ENCODE measurements at regions not wholly inside any gene's neighbourhood (a gene's known extent, or its start where the extent isn't known, plus 50 kb on each side); places are given as distances from the start of the nearest gene placed in this dataset.
A peak's percentile ranks its signal among the peaks of the same experiment; 100 is the strongest.

- no peak overlapping the region for H3K27ac ChIP-seq (replicated peaks in 1 of 4)
- WGBS = 68% methylated on average over 3 of the region's 3 CpGs
- no peaks in the 10 kb centered on the region for H3K27me3 ChIP-seq
- intact Hi-C loops (cut with DNase I) = no loop called here
- H3K9me3 ChIP-seq = no peaks in the 10 kb centered on the region
- TF ChIP-seq EP300 (IDR thresholded peaks at IDR 0.05) (no peak), POLR2A (IDR thresholded peaks at IDR 0.05; ENCODE audit: low read depth) (no peak), POLR2AphosphoS5 (IDR thresholded peaks at IDR 0.05) (no peak)
- TF ChIP-seq, protein P1, sequence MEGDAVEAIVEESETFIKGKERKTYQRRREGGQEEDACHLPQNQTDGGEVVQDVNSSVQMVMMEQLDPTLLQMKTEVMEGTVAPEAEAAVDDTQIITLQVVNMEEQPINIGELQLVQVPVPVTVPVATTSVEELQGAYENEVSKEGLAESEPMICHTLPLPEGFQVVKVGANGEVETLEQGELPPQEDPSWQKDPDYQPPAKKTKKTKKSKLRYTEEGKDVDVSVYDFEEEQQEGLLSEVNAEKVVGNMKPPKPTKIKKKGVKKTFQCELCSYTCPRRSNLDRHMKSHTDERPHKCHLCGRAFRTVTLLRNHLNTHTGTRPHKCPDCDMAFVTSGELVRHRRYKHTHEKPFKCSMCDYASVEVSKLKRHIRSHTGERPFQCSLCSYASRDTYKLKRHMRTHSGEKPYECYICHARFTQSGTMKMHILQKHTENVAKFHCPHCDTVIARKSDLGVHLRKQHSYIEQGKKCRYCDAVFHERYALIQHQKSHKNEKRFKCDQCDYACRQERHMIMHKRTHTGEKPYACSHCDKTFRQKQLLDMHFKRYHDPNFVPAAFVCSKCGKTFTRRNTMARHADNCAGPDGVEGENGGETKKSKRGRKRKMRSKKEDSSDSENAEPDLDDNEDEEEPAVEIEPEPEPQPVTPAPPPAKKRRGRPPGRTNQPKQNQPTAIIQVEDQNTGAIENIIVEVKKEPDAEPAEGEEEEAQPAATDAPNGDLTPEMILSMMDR (IDR thresholded peaks at IDR 0.05) = no peak
- no peaks in the 10 kb centered on the region for H3K36me3 ChIP-seq
- DNase-seq (ENCODE audit: extremely low spot score) = no peak
- H3K4me1 ChIP-seq = no peaks in the 10 kb centered on the region
- H3K4me3 ChIP-seq = no peak overlapping the region
Measured at GRCh38 chr11:109783840-109784239, 309.4 kb upstream of the ZC3H12C start.

GRCh38 chr11:109784536-109784935 lies 308.7 kb upstream of the ZC3H12C start:
- intact Hi-C loops (cut with DNase I) = no loop called here
- Histone ChIP-seq H3K4me3 (no peak overlapping the region), H3K4me1 (no peaks in the 10 kb centered on the region), H3K9me3 (no peaks in the 10 kb centered on the region), H3K27ac (replicated peaks in 1 of 4) (no peak overlapping the region), H3K27me3 (no peaks in the 10 kb centered on the region), H3K36me3 (no peaks in the 10 kb centered on the region)
- DNase-seq (ENCODE audit: extremely low spot score) = no peak
- no peak for TF ChIP-seq POLR2A (IDR thresholded peaks at IDR 0.05; ENCODE audit: low read depth)
- no peak for TF ChIP-seq EP300 (IDR thresholded peaks at IDR 0.05)
- TF ChIP-seq POLR2AphosphoS5 (IDR thresholded peaks at IDR 0.05) = no peak
- TF ChIP-seq, protein P1 (IDR thresholded peaks at IDR 0.05) = no peak
- 95% methylated on average over 3 of the region's 3 CpGs for WGBS

GRCh38 chr11:109785198-109785597 lies 308.0 kb upstream of the ZC3H12C start:
- no peak overlapping the region for H3K27ac ChIP-seq (replicated peaks in 1 of 4)
- no peak overlapping the region for H3K4me3 ChIP-seq
- TF ChIP-seq EP300 (IDR thresholded peaks at IDR 0.05) (no peak), POLR2AphosphoS5 (IDR thresholded peaks at IDR 0.05) (no peak), POLR2A (IDR thresholded peaks at IDR 0.05; ENCODE audit: low read depth) (no peak)
- TF ChIP-seq, protein P1 (IDR thresholded peaks at IDR 0.05) = no peak
- H3K9me3 ChIP-seq = no peaks in the 10 kb centered on the region
- intact Hi-C loops (cut with DNase I) = no loop called here
- 91% methylated on average over 1 of the region's 1 CpG for WGBS
- no peaks in the 10 kb centered on the region for H3K36me3 ChIP-seq
- no peak for DNase-seq (ENCODE audit: extremely low spot score)
- no peaks in the 10 kb centered on the region for H3K4me1 ChIP-seq
- no peaks in the 10 kb centered on the region for H3K27me3 ChIP-seq

DNA sequence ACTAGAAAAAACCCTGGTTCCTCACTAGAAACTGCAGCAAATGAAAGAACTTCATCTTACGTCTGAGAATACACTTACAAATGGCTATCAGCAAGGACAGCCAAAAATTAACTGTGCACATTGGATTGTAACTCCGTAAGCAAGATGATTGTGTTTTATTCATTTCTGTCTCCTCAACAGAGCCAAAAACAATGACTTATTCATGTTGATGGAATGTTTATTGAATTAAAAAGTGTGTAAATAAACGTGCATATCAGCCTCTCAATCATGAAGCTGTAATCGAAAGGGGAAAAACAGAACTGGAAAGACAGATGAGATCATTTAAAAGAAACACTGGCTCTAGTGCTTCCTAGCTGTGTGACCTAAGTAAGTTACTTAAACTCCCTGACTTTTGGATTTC lies 307.5 kb upstream of the ZC3H12C start:
- Histone ChIP-seq H3K4me1 (no peaks in the 10 kb centered on the region), H3K9me3 (no peaks in the 10 kb centered on the region), H3K4me3 (peak overlapping the region in 1 of 4 donors; percentile 7), H3K36me3 (no peaks in the 10 kb centered on the region), H3K27me3 (no peaks in the 10 kb centered on the region), H3K27ac (replicated peaks in 1 of 4) (no peak overlapping the region)
- 27% methylated on average over 4 of the region's 4 CpGs for WGBS
- TF ChIP-seq POLR2A (IDR thresholded peaks at IDR 0.05; ENCODE audit: low read depth) = no peak
- DNase-seq (ENCODE audit: extremely low spot score) = no peak
- intact Hi-C loops (cut with DNase I) = no loop called here

GRCh38 chr11:109788948-109789490 lies 304.2 kb upstream of the ZC3H12C start:
- no peak overlapping the region for H3K27ac ChIP-seq (replicated peaks in 1 of 4)
- intact Hi-C loops (cut with DNase I) = no loop called here
- 47% methylated on average over 6 of the region's 6 CpGs for WGBS
- no peak for DNase-seq (ENCODE audit: extremely low spot score)
- H3K4me1 ChIP-seq = no peaks in the 10 kb centered on the region
- H3K27me3 ChIP-seq = no peaks in the 10 kb centered on the region
- TF ChIP-seq EP300 (IDR thresholded peaks at IDR 0.05) = no peak
- TF ChIP-seq POLR2A (IDR thresholded peaks at IDR 0.05; ENCODE audit: low read depth) = no peak
- TF ChIP-seq, protein P1 (IDR thresholded peaks at IDR 0.05) = no peak
- TF ChIP-seq POLR2AphosphoS5 (IDR thresholded peaks at IDR 0.05) = no peak
- H3K36me3 ChIP-seq = no peaks in the 10 kb centered on the region
- H3K9me3 ChIP-seq = no peaks in the 10 kb centered on the region
- no peak overlapping the region for H3K4me3 ChIP-seq

All from esophagus muscularis mucosa (tissue), 4 donors.